ENCODE measurements at regions not wholly inside any gene's neighbourhood (a gene's known extent, or its start where the extent isn't known, plus 50 kb on each side); places are given as distances from the start of the nearest gene placed in this dataset.

DNA sequence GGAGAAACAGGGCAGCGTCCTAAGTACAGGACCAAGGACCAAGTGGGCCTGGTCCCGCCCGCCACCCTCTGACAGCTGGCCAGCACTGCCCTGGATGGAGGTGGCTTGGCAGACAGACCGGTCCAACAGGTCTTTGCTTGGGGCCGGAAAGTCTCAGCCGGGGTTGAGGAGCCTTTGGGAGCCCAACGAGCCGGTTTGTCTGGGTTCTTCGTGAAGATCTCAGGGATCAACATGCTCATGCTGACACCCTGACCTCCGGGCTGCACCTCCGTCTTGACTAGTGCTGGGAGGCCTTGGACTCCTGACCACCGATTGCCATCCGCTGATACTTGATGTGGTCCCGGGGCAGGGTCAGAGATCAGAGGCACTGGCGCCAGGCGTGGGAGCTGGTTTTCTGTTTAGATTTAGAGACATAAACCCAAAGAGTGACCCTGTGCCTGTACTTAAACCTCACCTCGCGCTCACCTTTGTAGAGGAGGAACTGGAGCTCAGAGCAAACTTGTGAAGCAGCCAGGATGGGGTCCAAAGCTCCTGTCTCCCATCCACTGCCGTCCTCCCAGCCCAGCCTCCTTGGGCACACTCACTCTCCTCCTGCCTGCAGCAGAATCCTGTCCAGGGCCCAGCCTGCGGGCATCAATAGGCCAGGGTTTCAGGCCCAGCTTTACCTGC lies 92.1 kb upstream of the GSE1 start:
- TF ChIP-seq POLR2A (IDR thresholded peaks at IDR 0.05): no peak
- TF ChIP-seq, protein P1, sequence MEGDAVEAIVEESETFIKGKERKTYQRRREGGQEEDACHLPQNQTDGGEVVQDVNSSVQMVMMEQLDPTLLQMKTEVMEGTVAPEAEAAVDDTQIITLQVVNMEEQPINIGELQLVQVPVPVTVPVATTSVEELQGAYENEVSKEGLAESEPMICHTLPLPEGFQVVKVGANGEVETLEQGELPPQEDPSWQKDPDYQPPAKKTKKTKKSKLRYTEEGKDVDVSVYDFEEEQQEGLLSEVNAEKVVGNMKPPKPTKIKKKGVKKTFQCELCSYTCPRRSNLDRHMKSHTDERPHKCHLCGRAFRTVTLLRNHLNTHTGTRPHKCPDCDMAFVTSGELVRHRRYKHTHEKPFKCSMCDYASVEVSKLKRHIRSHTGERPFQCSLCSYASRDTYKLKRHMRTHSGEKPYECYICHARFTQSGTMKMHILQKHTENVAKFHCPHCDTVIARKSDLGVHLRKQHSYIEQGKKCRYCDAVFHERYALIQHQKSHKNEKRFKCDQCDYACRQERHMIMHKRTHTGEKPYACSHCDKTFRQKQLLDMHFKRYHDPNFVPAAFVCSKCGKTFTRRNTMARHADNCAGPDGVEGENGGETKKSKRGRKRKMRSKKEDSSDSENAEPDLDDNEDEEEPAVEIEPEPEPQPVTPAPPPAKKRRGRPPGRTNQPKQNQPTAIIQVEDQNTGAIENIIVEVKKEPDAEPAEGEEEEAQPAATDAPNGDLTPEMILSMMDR (IDR thresholded peaks at IDR 0.05): no peak
- no peaks in the 10 kb centered on the region for H3K27me3 ChIP-seq
- no peaks in the 10 kb centered on the region for H3K9me3 ChIP-seq
- DNase-seq: no peak
- H3K27ac ChIP-seq: no peak overlapping the region
- H3K4me1 ChIP-seq: peaks cover 20% of the 10 kb centered on the region
- intact Hi-C loops (cut with DNase I; ENCODE audit: low total_unique reads): no loop called here
- H3K4me3 ChIP-seq: no peak overlapping the region
- no peaks in the 10 kb centered on the region for H3K36me3 ChIP-seq (ENCODE audit: low read depth, missing control alignments)
- WGBS, 2 donors: 82 to 89% methylated on average over 15 to 20 of the region's 20 CpGs

DNA sequence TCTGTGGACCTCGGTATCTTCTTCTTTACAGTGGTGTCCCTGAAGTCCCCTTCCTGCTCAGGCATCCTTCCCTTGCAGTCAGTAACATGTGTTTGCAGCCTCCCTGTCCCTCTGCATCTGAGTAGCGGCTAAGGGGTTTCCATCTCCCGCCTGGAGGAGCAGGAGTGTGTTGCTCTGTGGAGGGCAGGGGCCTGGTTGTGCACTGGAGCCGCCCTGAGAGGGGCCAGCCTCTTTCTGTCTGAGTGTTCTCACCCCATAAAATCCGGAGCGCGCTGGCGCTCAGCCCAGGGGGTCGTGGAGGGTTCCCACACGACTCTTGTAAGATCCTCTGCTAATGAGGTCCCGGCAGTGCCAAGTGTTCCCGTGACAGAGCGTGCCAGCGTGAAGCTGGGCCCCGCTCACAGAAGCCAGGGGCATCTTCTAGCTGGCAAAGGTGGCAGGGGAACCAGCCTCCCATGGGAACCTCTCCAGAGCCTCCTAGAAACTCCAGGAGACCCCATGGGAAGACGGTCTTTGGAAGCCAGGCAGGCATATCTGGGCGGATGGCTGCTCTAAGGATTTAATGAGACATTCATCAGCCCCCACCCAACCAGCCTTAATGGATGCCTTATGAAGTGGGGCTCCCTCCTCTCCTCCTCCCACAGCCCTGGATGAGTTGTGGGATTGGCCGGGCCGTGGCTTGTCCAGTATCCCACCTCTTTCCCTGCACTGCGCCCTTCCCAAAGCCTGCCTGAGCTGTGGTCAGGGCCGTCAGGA lies 91.4 kb upstream of the GSE1 start:
- H3K4me1 ChIP-seq: peaks cover 19% of the 10 kb centered on the region
- no peak for TF ChIP-seq POLR2A (IDR thresholded peaks at IDR 0.05)
- TF ChIP-seq, protein P1 (IDR thresholded peaks at IDR 0.05): no peak
- no peaks in the 10 kb centered on the region for H3K27me3 ChIP-seq
- H3K4me3 ChIP-seq: no peak overlapping the region
- no peak for DNase-seq
- H3K36me3 ChIP-seq (ENCODE audit: low read depth, missing control alignments): no peaks in the 10 kb centered on the region
- intact Hi-C loops (cut with DNase I; ENCODE audit: low total_unique reads): no loop called here
- H3K27ac ChIP-seq: no peak overlapping the region
- WGBS, 2 donors: 75 to 89% methylated on average over 21 of the region's 21 CpGs
- H3K9me3 ChIP-seq: no peaks in the 10 kb centered on the region

DNA sequence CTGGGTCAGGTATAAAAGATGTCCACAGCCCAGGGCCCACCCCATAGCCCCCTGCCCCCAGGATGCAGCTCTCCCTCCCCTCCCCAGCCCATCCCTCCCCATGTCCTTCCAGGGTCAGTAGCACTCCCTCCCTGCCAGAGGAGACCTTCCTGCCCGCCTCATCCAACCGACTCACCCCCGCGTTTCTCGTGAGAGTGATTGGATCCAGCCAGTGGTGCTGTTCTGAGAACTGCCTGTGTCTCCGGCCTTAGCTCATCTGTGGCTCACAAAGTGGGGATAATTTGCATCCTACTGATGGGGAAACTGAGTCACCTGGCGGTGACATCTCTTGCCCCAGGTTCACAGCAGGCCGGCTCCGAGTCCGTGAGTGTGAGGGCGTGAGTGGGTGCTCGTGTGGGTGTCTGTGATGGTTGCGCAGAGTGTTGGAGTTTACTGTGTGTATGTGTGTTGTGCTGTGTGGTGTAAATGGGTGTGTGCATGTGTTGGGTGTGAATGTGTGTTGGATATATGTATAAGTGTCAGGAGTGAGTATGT lies 90.7 kb upstream of the GSE1 start:
- Histone ChIP-seq H3K27ac (no peak overlapping the region), H3K4me1 (peaks cover 20% of the 10 kb centered on the region), H3K36me3 (ENCODE audit: low read depth, missing control alignments) (no peaks in the 10 kb centered on the region), H3K4me3 (no peak overlapping the region), H3K9me3 (no peaks in the 10 kb centered on the region), H3K27me3 (no peaks in the 10 kb centered on the region)
- WGBS, 2 donors: 73 to 94% methylated on average over 12 to 13 of the region's 13 CpGs
- TF ChIP-seq POLR2A (IDR thresholded peaks at IDR 0.05): no peak
- TF ChIP-seq, protein P1 (IDR thresholded peaks at IDR 0.05): no peak
- DNase-seq: no peak
- intact Hi-C loops (cut with DNase I; ENCODE audit: low total_unique reads): no loop called here

DNA sequence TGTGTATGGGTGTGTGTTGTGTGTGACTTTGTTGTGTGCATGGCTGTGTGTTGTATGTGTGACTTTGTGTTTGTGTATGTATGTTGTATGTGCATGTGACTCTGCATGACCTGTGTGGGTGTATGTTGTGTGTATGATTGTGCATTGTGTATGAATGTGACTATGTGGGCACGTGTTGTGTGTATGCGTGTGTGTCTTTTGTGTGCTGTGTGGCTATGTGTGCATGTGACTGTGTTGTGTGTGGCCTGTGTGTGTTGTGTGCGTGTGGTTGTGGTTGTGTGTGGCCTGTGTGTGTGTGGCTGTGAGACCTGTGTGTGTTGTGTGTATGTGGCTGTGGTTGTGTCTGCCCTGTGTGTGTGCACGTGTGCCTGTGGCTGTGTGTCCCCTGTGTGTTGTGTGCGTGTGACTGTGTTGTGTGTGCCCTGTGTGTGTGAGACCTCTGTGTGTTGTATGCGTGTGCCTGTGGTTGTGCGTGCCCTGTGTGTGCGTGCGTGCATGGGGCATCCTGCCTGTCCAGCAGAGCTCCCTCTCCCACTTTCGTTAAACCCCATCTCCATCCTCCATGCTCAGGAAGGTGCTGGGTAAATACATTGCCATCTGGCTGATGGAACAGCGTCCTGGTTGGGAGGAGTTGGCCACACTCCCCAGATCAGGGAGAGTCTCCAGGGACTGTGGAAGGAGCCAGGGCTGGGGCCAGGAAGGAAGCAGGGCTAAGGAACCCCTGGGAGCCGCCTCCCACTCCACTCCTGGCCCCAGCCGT lies 90.1 kb upstream of the GSE1 start:
- intact Hi-C loops (cut with DNase I; ENCODE audit: low total_unique reads): no loop called here
- no peak overlapping the region for H3K27ac ChIP-seq
- TF ChIP-seq POLR2A (IDR thresholded peaks at IDR 0.05): no peak
- TF ChIP-seq, protein P1 (IDR thresholded peaks at IDR 0.05): no peak
- no peak for DNase-seq
- WGBS, 2 donors: 54 to 60% methylated on average over 8 to 13 of the region's 13 CpGs
- no peaks in the 10 kb centered on the region for H3K36me3 ChIP-seq (ENCODE audit: low read depth, missing control alignments)
- H3K27me3 ChIP-seq: no peaks in the 10 kb centered on the region
- H3K4me3 ChIP-seq: no peak overlapping the region
- no peaks in the 10 kb centered on the region for H3K9me3 ChIP-seq
- H3K4me1 ChIP-seq: peaks cover 26% of the 10 kb centered on the region
